Neural crest cell (in vitro differentiated cells): ENCODE measurements at regions not wholly inside any gene's neighbourhood (a gene's known extent, or its start where the extent isn't known, plus 50 kb on each side); places are given as distances from the start of the nearest gene placed in this dataset.

ENCODE experiments used
- DNase-seq: peaks from one replicate; pipeline ENCODE4 v3.0.0; 2021; ENCODE audit warnings: low read depth, mixed read lengths, low spot score
- H3K27ac Mint-ChIP-seq: one replicate; pipeline ENCODE4 v1.8.0; 2021; ENCODE audit warnings: mild to moderate bottlenecking, mixed read lengths; ENCODE audit not compliant: unreplicated experiment
- H3K27me3 Mint-ChIP-seq: 2 replicates; pipeline ENCODE4 v1.8.0; 2021; ENCODE audit warnings: low read depth, mild to moderate bottlenecking, mixed read lengths
- H3K36me3 Mint-ChIP-seq: 2 replicates; pipeline ENCODE4 v1.8.0; 2021; ENCODE audit warnings: low read depth, mild to moderate bottlenecking, mixed read lengths
- H3K4me1 Mint-ChIP-seq: 2 replicates; pipeline ENCODE4 v1.8.0; 2021; ENCODE audit warnings: mixed read lengths
- H3K4me3 Mint-ChIP-seq: one replicate; pipeline ENCODE4 v1.8.0; 2021; ENCODE audit warnings: mild to moderate bottlenecking, mixed read lengths
- H3K9me3 Mint-ChIP-seq: 2 replicates; pipeline ENCODE4 v1.8.0; 2021; ENCODE audit warnings: mixed read lengths
- TF ChIP-seq, protein P1 (sequence below): fragments of 200-600 bp; sonication (generic); conservative IDR thresholded peaks from 2 replicates; pipeline ENCODE4 v1.5.0; 2021; ENCODE audit warnings: antibody characterized with exemption, mild to moderate bottlenecking

DNA sequence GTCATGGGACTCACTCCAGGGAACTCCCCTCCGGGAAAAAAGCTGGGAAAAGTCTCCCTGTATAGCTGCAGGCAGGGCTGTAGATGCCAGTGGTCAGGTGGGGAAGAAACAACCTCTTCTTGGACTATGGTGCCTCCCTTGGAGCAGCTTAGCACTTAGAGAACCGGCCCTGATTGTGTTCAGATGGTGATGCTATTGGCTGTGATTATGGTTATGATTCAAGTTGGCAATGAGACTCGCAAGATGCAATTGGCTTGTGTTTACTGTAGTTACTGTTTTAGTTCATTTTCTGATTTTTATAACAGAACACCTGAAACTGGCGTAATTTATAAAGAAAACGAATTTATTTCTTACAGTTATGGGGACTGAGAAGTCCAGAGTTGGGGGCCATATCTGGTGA lies 80.9 kb upstream of the ADRA1D start:
- no peak for DNase-seq
- H3K27me3 Mint-ChIP-seq: peaks cover 2% of the 10 kb centered on the region
- TF ChIP-seq, protein P1, sequence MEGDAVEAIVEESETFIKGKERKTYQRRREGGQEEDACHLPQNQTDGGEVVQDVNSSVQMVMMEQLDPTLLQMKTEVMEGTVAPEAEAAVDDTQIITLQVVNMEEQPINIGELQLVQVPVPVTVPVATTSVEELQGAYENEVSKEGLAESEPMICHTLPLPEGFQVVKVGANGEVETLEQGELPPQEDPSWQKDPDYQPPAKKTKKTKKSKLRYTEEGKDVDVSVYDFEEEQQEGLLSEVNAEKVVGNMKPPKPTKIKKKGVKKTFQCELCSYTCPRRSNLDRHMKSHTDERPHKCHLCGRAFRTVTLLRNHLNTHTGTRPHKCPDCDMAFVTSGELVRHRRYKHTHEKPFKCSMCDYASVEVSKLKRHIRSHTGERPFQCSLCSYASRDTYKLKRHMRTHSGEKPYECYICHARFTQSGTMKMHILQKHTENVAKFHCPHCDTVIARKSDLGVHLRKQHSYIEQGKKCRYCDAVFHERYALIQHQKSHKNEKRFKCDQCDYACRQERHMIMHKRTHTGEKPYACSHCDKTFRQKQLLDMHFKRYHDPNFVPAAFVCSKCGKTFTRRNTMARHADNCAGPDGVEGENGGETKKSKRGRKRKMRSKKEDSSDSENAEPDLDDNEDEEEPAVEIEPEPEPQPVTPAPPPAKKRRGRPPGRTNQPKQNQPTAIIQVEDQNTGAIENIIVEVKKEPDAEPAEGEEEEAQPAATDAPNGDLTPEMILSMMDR: no peak
- no peaks in the 10 kb centered on the region for H3K4me1 Mint-ChIP-seq
- peaks cover 2% of the 10 kb centered on the region for H3K9me3 Mint-ChIP-seq
- H3K27ac Mint-ChIP-seq: no peak overlapping the region
- no peak overlapping the region for H3K4me3 Mint-ChIP-seq
- no peaks in the 10 kb centered on the region for H3K36me3 Mint-ChIP-seq

DNA sequence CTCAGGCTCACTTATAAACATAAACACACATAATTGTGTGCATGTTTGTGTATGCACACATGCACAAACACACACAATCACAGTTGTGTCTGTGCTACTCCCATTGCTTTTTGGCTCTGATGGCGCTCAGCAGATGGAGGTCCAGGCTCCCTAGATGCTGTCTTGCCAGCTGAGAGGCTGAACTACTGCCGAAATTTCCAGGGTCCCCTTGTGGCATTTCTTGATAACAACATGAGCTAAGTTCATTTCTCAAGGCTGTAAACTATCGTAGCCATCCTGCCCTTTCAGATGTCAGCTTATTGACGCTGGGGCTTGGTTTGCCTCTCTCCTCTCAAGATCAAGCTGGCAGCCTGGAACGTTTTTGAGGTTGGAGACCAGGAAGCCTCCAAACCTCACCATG lies 80.1 kb upstream of the ADRA1D start:
- no peak for DNase-seq
- no peaks in the 10 kb centered on the region for H3K36me3 Mint-ChIP-seq
- peaks cover 2% of the 10 kb centered on the region for H3K9me3 Mint-ChIP-seq
- no peak overlapping the region for H3K4me3 Mint-ChIP-seq
- H3K27me3 Mint-ChIP-seq: no peaks in the 10 kb centered on the region
- no peak overlapping the region for H3K27ac Mint-ChIP-seq
- TF ChIP-seq, protein P1: no peak
- H3K4me1 Mint-ChIP-seq: no peaks in the 10 kb centered on the region

DNA sequence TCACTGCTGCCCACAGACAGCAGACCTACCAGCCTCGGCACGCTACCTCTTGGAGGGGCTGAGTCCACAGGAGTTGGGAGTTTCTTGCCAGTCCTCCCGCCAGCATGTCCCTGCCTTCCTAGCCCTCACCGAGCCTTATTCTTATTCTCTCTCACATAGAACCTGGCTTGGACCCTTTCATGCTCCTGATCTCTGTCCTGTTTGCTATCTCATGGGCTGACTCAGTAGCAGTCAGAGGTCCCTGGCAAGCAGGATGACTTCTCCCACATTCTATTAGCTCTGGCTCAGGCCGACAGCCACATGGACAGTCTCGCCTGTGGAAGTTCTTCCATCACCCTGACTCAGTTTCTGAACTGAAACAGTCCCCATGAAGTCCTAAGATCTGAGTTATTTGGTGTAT lies 79.5 kb upstream of the ADRA1D start:
- peaks cover 2% of the 10 kb centered on the region for H3K9me3 Mint-ChIP-seq
- DNase-seq: no peak
- no peaks in the 10 kb centered on the region for H3K36me3 Mint-ChIP-seq
- TF ChIP-seq, protein P1: no peak
- H3K27me3 Mint-ChIP-seq: no peaks in the 10 kb centered on the region
- no peak overlapping the region for H3K27ac Mint-ChIP-seq
- H3K4me1 Mint-ChIP-seq: no peaks in the 10 kb centered on the region
- H3K4me3 Mint-ChIP-seq: no peak overlapping the region

DNA sequence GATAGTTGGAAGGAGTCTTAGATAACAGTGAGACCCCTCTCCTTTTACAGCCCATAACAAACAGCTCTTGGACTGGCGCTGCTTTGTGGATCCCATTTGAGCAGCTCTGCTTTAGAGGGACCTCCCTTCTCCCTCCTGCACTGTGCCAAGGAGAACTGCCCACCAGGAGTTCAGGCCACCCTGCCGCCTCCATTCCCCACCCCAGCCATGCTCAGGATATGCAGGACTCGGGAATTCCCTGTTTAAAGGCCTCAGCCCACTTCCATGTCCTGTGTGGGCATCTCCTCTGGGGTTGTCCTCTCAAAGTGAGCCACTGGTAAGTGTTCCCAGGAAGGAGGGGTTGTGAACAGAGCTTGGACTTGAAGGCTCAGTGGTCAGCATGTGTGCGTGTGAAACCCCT lies 78.9 kb upstream of the ADRA1D start:
- TF ChIP-seq, protein P1: no peak
- Mint-ChIP-seq H3K36me3 (no peaks in the 10 kb centered on the region), H3K4me3 (no peak overlapping the region), H3K27me3 (no peaks in the 10 kb centered on the region), H3K9me3 (peaks cover 2% of the 10 kb centered on the region), H3K4me1 (no peaks in the 10 kb centered on the region), H3K27ac (no peak overlapping the region)
- DNase-seq: no peak

DNA sequence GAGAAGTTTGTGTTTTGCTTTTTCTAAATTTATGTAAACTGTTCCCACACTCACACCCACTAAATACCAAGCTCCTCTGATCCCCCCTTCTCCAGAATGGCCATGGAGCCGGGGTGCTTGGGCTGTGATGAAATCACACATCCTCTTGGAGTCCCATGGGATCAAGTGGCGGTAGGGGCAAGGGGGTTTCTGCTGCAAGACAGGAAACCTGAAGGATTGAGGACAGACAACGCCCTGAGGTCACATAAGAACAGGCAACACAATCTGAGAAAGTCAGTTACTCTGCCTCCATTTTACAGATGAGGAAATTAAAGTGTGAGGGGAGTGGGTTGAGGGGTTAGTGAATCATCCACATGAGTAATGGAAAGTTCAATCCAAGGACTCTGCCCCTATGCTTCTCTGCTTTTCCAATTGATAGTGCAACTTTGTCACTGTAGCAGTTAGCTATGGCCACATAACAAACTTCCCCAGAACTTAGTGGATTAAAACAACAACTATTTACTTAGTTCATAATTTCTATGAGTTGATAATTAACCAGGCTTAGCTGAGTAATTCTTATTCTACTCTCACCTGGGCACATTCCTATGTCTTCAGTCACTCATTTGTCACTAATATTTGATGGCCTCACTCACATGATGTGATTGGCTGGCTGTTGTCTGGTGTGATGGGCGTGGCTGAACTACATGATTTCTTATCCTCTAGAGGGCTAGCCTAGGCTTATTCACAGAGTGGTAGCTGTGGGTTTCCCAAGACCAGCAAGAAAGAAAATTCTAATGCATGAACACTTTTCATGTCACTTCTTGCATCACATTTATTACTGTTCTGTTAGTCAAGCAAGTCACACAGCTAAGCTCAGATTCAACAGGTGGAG lies 77.3 kb upstream of the ADRA1D start:
- no peak overlapping the region for H3K4me3 Mint-ChIP-seq
- H3K36me3 Mint-ChIP-seq: no peaks in the 10 kb centered on the region
- H3K4me1 Mint-ChIP-seq: no peaks in the 10 kb centered on the region
- no peak overlapping the region for H3K27ac Mint-ChIP-seq
- H3K27me3 Mint-ChIP-seq: no peaks in the 10 kb centered on the region
- no peak for DNase-seq
- H3K9me3 Mint-ChIP-seq: peaks cover 2% of the 10 kb centered on the region
- TF ChIP-seq, protein P1: no peak
